LNCAP (cell line): ENCODE measurements at regions not wholly inside any gene's neighbourhood (a gene's known extent, or its start where the extent isn't known, plus 50 kb on each side); places are given as distances from the start of the nearest gene placed in this dataset.

Experiments used
- TF ChIP-seq, protein P1 (sequence below): fragments of 450-650 bp; IDR thresholded peaks from 2 replicates; pipeline ENCODE4 v1.5.1; 2017; ENCODE audit warnings: mild to moderate bottlenecking

DNA sequence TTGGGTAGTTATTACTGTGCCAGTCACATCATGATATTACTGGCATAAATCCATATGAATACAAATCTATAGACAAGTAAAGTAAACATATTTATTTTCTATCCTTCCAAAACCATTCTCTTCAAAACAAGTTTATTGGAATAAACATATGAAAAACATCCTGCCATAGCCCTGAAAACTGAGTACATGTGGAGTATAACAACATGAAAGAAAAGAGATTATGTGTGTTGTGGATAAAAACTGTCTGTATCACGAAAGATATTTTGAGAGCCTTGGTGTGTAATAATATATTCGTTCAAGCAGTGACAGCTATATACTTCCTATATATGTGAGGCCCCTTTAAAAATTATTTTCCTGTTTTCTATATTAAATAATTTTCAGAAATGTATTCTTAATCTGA is 1742.2 kb downstream of the ARAP2 start:
- TF ChIP-seq, protein P1, sequence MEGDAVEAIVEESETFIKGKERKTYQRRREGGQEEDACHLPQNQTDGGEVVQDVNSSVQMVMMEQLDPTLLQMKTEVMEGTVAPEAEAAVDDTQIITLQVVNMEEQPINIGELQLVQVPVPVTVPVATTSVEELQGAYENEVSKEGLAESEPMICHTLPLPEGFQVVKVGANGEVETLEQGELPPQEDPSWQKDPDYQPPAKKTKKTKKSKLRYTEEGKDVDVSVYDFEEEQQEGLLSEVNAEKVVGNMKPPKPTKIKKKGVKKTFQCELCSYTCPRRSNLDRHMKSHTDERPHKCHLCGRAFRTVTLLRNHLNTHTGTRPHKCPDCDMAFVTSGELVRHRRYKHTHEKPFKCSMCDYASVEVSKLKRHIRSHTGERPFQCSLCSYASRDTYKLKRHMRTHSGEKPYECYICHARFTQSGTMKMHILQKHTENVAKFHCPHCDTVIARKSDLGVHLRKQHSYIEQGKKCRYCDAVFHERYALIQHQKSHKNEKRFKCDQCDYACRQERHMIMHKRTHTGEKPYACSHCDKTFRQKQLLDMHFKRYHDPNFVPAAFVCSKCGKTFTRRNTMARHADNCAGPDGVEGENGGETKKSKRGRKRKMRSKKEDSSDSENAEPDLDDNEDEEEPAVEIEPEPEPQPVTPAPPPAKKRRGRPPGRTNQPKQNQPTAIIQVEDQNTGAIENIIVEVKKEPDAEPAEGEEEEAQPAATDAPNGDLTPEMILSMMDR, result no peak

DNA sequence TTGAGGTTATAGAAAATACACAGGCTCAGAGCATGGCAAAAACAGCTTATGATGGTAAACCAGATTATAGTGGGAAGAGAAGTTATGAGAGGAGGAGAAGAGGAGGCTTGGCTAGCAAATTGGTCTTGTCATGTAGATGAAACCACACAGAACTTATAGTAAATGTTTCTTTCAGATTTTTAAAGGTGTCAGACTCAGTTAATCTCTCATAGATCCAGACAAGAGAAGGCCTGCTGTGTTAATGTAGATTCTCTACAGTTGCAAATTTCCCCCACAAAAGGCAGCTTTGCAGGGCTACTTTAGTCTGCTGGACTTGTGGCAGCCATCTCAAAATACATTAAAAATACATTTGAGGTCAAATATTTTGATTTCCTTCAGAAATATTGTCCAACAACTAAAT is 1731.7 kb downstream of the ARAP2 start:
- TF ChIP-seq, protein P1, result no peak

DNA sequence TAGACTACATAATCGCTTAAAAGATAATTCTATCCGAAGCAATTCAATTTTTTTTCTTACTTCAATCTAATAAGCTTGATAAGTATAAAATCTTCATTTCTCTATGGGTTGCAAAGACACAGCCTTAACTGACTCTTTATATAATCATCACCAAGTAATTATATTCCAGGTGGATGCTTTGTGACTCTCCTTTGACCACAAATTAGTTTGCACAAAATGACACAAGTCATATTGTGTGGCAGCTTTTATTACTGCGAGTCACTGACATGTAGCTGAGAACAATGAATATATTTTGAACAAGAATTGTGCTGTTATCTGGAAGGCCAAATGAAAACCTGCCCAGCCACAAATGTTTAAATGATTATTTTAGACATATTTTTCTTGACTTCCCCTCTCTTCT is 1727.8 kb downstream of the ARAP2 start:
- TF ChIP-seq, protein P1, result no peak

DNA sequence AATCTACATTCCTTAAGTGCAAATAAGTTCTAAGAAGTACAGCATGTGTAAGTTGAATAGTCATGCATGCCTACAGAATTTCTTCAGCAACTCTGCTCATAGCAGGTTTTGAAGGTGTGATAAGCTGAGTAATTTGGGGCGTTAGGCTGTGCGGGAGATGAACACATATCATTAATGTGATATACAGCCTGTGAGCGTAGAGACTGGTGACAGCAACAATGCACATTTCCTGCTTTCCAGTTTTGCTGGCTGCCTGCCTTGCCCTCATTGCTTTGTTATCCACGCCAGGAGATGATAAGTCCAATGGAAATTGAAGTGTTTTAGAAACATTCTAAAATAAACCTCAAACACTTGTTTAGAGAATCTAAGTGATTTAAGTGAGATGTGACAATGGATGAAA is 1709.4 kb downstream of the ARAP2 start:
- TF ChIP-seq, protein P1, result no peak

DNA sequence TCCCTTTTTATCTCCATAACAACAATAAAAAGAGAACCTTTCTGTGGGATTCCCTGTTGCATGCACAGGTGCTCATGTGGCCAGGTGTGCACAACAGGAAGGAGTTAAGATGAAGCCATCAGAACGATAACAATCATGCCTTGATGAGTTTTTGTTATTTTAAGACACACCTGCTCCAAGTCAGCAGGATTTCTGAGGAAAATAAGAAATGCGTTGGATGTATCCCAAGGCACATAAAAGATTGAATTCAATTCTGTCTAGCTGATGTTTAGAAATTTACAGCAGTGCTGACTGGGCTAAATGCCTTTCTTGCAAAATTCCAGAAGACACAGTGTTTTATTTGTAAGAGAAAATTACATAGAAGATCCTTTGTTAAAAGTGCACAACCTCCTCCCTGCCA is 1678.2 kb downstream of the ARAP2 start:
- TF ChIP-seq, protein P1, result no peak

DNA sequence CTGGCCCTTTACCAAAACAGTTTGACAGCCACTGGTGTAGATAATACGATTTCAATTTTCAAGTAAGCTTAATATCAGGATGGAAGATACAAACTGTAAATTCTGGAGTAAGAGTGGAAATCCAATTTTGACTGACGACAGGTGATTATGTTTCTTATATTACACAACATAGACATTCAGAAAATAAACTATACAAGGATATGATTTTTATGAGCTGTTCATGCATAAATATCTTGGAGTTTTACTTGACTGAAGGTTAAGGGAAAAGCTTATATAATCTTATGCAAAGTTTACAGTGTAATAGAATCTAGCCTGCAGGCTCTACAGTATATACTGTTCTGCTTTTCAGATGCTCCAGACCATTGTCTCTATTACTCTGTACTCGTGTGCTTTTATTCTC is 1672.3 kb downstream of the ARAP2 start:
- TF ChIP-seq, protein P1, result no peak

DNA sequence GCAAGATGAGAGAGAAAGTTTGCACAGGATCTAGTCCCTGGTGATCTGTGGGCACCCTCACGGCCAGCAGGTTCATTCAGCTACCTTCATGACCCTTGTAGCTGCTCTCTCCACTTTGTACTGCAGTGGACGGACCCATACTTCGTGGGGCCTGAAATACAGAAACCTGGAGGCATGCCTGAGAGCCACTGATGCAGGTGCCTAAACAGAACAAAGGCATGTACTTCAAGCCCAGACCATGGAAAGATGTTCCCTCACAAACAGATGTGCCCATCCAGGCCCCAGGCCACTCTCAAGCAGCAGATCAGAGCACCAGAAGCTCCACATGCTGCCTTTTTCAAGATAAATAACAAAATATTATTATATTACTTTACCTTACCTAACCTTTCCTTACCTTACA is 1629.0 kb downstream of the ARAP2 start:
- TF ChIP-seq, protein P1, result no peak

DNA sequence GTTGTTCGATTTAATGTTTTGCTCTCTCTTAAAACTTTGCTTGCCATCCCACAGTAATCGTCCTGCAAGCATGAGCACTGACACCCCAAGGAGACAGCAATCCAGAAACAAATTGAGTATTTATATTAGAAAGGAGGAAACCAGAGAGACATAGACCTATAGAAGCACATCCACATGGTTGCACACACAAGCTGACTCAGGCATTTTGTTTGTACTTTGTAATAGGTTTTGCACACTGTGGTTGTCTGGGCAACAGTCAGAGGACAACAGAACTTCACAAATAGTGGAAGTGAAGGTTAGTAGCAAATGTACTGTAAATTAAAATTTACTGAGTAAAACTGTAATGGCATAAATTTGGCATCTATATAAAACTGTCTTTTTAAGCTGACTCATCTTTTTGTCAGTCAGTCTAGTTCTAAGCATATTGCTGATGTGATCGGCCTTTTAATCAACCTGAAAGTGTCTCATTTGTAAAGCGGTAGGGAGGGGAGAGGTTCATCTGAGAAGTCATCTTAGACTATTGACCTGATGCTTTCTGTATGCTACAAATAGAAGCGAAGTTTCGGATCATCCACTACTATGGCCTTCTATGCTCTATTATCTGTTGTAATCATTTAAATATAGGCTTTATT is 1624.7 kb downstream of the ARAP2 start:
- TF ChIP-seq, protein P1, result no peak
